Natural killer cell (primary cell): ENCODE measurements at regions not wholly inside any gene's neighbourhood (a gene's known extent, or its start where the extent isn't known, plus 50 kb on each side); places are given as distances from the start of the nearest gene placed in this dataset.

Experiments used
- ATAC-seq, 3 donors: fragments of 150-1000 bp in 2 of 3; fragments of 200-7000 bp in 1 of 3; cut with Tn5 transposase; 1 replicate in 1 of 3; 2 replicates in 2 of 3; pipeline ENCODE4 v1.10.0; 2021; ENCODE audit warnings: mild to moderate bottlenecking in 2 of 3, moderate library complexity in 2 of 3
- DNase-seq, 2 donors: peaks; one replicate each; pipeline versions ENCODE4 v3.0.0 to v3.0.0-alpha.2; 2013 to 2021; ENCODE audit warnings: mixed read lengths in 1 of 2
- H3K27ac ChIP-seq: one replicate; pipeline ENCODE4 v1.5.1; 2013; ENCODE audit warnings: mild to moderate bottlenecking, low read length
- H3K27me3 ChIP-seq: one replicate; pipeline ENCODE4 v1.6.1; 2013; ENCODE audit warnings: low read length; ENCODE audit not compliant: control insufficient read depth, insufficient read depth
- H3K36me3 ChIP-seq: one replicate; pipeline ENCODE4 v1.6.1; 2013; ENCODE audit warnings: low read length; ENCODE audit not compliant: control insufficient read depth, insufficient read depth
- H3K4me1 ChIP-seq: one replicate; pipeline ENCODE4 v1.6.1; 2013; ENCODE audit warnings: low read length; ENCODE audit not compliant: control insufficient read depth, insufficient read depth
- H3K4me3 ChIP-seq: one replicate; pipeline ENCODE4 v1.5.1; 2013; ENCODE audit warnings: low read length
- H3K9me3 ChIP-seq: one replicate; pipeline ENCODE4 v1.6.1; 2013; ENCODE audit warnings: low read length; ENCODE audit not compliant: control insufficient read depth, insufficient read depth
- H3K27ac Mint-ChIP-seq, 2 donors: one replicate each; pipeline ENCODE4 v1.8.0; 2022; ENCODE audit warnings: mild to moderate bottlenecking in 2 of 2, mixed read lengths in 2 of 2, moderate library complexity in 1 of 2
- H3K27me3 Mint-ChIP-seq, 2 donors: one replicate each; pipeline ENCODE4 v1.8.0; 2022; ENCODE audit warnings: low read depth in 2 of 2, mixed read lengths in 2 of 2
- H3K36me3 Mint-ChIP-seq: one replicate; pipeline ENCODE4 v1.8.0; 2022; ENCODE audit warnings: mixed read lengths
- H3K4me1 Mint-ChIP-seq, 2 donors: one replicate each; pipeline ENCODE4 v1.8.0; 2022; ENCODE audit warnings: mixed read lengths in 2 of 2
- H3K4me3 Mint-ChIP-seq: one replicate; pipeline ENCODE4 v1.8.0; 2022; ENCODE audit warnings: mild to moderate bottlenecking, moderate library complexity, mixed read lengths
- H3K9me3 Mint-ChIP-seq, 2 donors: one replicate each; pipeline ENCODE4 v1.8.0; 2022; ENCODE audit warnings: mixed read lengths in 2 of 2
- WGBS: methylation state at CpG from one replicate; pipeline ENCODE4 v1.1.7; 2013; ENCODE audit warnings: missing lambda C conversion rate; ENCODE audit not compliant: insufficient coverage; 5-methylcytosine and 5-hydroxymethylcytosine counted together
- intact Hi-C: fragments of 100-400 bp; cut with micrococcal nuclease; formaldehyde crosslinking; loops from one replicate; pipeline ENCODE4 v1.14.2; 2022
- TF ChIP-seq, protein P1 (sequence below): fragments of 200-600 bp; IDR thresholded peaks from one replicate; pipeline ENCODE4 v1.8.0; 2022; ENCODE audit warnings: antibody characterized with exemption

DNA sequence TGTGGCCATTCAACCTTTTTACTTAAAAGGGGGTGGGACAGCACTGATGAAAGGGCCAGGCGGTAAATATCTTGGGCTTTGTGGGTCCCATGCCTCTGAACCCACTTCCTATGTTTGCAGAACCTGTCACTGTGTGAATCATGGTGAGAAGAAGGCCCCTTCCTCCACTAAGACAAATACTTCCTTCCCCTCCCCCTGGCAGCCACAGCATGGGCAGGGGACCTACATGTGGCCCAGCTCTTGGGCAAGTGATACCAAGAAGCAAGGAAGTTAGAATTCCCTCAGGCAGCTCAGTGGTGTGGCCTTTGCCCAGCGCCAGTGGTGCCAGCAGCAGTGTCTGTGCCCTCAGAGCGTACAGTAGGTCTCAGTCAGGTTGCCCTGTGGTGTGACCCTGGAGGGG is 168.6 kb downstream of the TRIM33 start:
- Histone ChIP-seq H3K9me3 (no peaks in the 10 kb centered on the region), H3K27me3 (no peaks in the 10 kb centered on the region), H3K4me3 (no peak overlapping the region), H3K27ac (peak overlapping the region; percentile 82), H3K36me3 (no peaks in the 10 kb centered on the region), H3K4me1 (peaks cover 89% of the 10 kb centered on the region)
- Mint-ChIP-seq H3K27me3 (no peaks in the 10 kb centered on the region), H3K27ac (peak overlapping the region; percentile 89 to 91), H3K4me1 (peaks cover 90 to 93% of the 10 kb centered on the region in 2 donors), H3K9me3 (peaks cover 0 to 2% of the 10 kb centered on the region in 2 donors), H3K4me3 (peak overlapping the region; percentile 70), H3K36me3 (no peaks in the 10 kb centered on the region)
- intact Hi-C loops = loop anchor here (5.0 to 10.0 kb wide), 3 partner anchors 170 to 752 kb away; partner anchors contain the start of gene TRIM33
- peak; percentile 52 to 60 (median 58) for ATAC-seq
- peak; percentile 74 to 77 for DNase-seq
- TF ChIP-seq, protein P1, sequence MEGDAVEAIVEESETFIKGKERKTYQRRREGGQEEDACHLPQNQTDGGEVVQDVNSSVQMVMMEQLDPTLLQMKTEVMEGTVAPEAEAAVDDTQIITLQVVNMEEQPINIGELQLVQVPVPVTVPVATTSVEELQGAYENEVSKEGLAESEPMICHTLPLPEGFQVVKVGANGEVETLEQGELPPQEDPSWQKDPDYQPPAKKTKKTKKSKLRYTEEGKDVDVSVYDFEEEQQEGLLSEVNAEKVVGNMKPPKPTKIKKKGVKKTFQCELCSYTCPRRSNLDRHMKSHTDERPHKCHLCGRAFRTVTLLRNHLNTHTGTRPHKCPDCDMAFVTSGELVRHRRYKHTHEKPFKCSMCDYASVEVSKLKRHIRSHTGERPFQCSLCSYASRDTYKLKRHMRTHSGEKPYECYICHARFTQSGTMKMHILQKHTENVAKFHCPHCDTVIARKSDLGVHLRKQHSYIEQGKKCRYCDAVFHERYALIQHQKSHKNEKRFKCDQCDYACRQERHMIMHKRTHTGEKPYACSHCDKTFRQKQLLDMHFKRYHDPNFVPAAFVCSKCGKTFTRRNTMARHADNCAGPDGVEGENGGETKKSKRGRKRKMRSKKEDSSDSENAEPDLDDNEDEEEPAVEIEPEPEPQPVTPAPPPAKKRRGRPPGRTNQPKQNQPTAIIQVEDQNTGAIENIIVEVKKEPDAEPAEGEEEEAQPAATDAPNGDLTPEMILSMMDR = no peak
- 6% methylated on average over 2 of the region's 3 CpGs for WGBS

DNA sequence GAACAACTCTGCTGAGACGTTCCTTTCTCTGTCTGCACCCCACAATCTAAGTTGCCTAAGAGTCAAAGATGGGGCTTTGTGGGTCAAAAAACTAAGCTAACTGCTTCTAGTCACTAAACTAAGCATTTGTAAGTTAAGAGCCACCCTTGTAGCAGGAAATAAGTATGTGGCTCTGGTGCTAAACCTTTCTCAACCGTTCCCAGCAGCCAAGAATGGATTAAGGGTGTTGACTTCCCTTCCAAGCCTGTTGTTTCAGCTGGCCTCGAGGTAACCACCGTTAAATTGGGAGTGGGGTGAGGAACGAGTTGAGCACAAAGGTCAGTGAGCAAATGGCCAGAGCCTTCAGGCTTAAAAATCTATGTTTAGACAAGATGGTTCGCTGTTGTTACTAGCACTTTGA is 169.1 kb downstream of the TRIM33 start:
- H3K9me3 ChIP-seq = no peaks in the 10 kb centered on the region
- H3K27ac ChIP-seq = peak overlapping the region; percentile 82
- intact Hi-C loops = loop anchor here (1.0 to 10.0 kb wide), 7 partner anchors 12 to 753 kb away; partner anchors contain the start of genes PTPN22 and TRIM33
- TF ChIP-seq, protein P1 = no peak
- H3K27me3 ChIP-seq = no peaks in the 10 kb centered on the region
- peaks cover 90 to 93% of the 10 kb centered on the region in 2 donors for H3K4me1 Mint-ChIP-seq
- H3K4me3 Mint-ChIP-seq = peak overlapping the region; percentile 68
- peak overlapping the region; percentile 89 to 91 for H3K27ac Mint-ChIP-seq
- WGBS = 9% methylated on average over 6 of the region's 6 CpGs
- peak overlapping the region; percentile 4 for H3K4me3 ChIP-seq
- no peaks in the 10 kb centered on the region for H3K36me3 ChIP-seq
- ATAC-seq (peak; percentile 22 to 38 (median 32)), DNase-seq (peak; percentile 39 to 55)
- H3K36me3 Mint-ChIP-seq = no peaks in the 10 kb centered on the region
- H3K9me3 Mint-ChIP-seq = peaks cover 0 to 2% of the 10 kb centered on the region in 2 donors
- H3K4me1 ChIP-seq = peaks cover 86% of the 10 kb centered on the region
- H3K27me3 Mint-ChIP-seq = no peaks in the 10 kb centered on the region

DNA sequence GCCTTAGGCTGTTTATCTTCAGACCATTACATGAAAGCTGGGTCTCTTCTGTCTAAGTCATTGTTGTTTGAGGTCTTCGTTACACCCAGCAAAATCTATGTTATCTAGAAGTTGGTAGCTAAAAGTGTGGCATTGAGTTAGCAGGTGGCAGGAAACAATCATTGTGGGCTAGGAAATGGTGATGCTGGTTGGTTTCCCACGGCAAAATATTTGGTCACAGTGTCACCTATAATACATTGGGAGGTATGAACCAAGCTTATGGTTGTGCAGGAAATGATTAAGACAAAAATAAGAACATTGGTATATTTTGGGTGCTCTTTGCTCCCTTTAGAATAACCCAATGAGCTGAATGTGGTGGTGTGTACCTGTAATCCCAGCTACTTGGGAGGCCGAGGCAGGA is 169.7 kb downstream of the TRIM33 start:
- no peaks in the 10 kb centered on the region for H3K27me3 Mint-ChIP-seq
- Histone ChIP-seq H3K4me3 (peak overlapping the region; percentile 4), H3K36me3 (no peaks in the 10 kb centered on the region), H3K27me3 (no peaks in the 10 kb centered on the region), H3K4me1 (peaks cover 86% of the 10 kb centered on the region), H3K9me3 (no peaks in the 10 kb centered on the region), H3K27ac (peak overlapping the region; percentile 82)
- TF ChIP-seq, protein P1 = no peak
- peaks cover 90 to 93% of the 10 kb centered on the region in 2 donors for H3K4me1 Mint-ChIP-seq
- H3K27ac Mint-ChIP-seq = peak overlapping the region; percentile 89 to 91
- DNase-seq = peak; percentile 69 to 87
- peak; percentile 56 to 75 (median 75) for ATAC-seq
- 7% methylated on average over 3 of the region's 3 CpGs for WGBS
- peak overlapping the region; percentile 78 for H3K4me3 Mint-ChIP-seq
- peaks cover 0 to 2% of the 10 kb centered on the region in 2 donors for H3K9me3 Mint-ChIP-seq
- intact Hi-C loops = loop anchor here (1.0 to 10.0 kb wide), 7 partner anchors 11 to 754 kb away; partner anchors contain the start of genes PTPN22 and TRIM33
- H3K36me3 Mint-ChIP-seq = no peaks in the 10 kb centered on the region

DNA sequence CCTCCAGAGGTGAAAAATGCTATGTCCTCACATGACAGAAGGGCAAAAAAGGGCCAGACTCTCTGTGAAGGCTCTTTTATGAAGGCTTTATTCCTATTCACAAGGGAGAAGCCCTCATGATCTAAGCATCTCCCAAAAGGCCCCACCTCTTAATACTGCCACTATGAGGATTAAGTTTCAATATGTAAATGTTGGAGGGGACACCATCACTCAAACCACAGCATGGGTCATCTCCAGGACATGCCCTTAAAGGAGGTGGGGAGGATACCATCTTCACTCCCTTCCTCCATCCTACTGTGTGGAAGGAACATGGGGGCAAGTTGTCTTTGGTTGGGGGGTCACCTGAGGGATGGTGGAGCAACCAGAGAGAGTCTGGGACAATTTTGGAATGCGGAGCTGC is 170.1 kb downstream of the TRIM33 start:
- WGBS = 17% methylated on average over 1 of the region's 1 CpG
- Histone ChIP-seq H3K36me3 (no peaks in the 10 kb centered on the region), H3K27me3 (no peaks in the 10 kb centered on the region), H3K27ac (peak overlapping the region; percentile 82), H3K4me1 (peaks cover 85% of the 10 kb centered on the region), H3K9me3 (no peaks in the 10 kb centered on the region), H3K4me3 (no peak overlapping the region)
- ATAC-seq (peak in 2 of 3 donors; percentile 13 to 24), DNase-seq (no peak)
- Mint-ChIP-seq H3K4me1 (peaks cover 90 to 93% of the 10 kb centered on the region in 2 donors), H3K27me3 (no peaks in the 10 kb centered on the region), H3K27ac (peak overlapping the region; percentile 89 to 91), H3K9me3 (peaks cover 0 to 2% of the 10 kb centered on the region in 2 donors), H3K4me3 (peak overlapping the region; percentile 78), H3K36me3 (no peaks in the 10 kb centered on the region)
- intact Hi-C loops = loop anchor here (1.0 to 10.0 kb wide), 7 partner anchors 11 to 754 kb away; partner anchors contain the start of genes PTPN22 and TRIM33
- TF ChIP-seq, protein P1 = no peak
